ENCODE measurements at regions not wholly inside any gene's neighbourhood (a gene's known extent, or its start where the extent isn't known, plus 50 kb on each side); places are given as distances from the start of the nearest gene placed in this dataset.
A peak's percentile ranks its signal among the peaks of the same experiment; 100 is the strongest.

GRCh38 chr1:229155472-229155871, 115.4 kb upstream of the RAB4A start:
- intact Hi-C loops (cut with micrococcal nuclease; ENCODE audit: unreplicated experiment), result no loop called here
- Histone ChIP-seq H3K27ac (ENCODE audit: low read length) (no peak overlapping the region), H3K4me3 (ENCODE audit: low read depth in 2 of 2, low read length in 2 of 2) (no peak overlapping the region), H3K27me3 (ENCODE audit: control insufficient read depth, insufficient read depth, low read length) (peaks cover 2% of the 10 kb centered on the region; the same call in 1 of the 2 replicates), H3K9me3 (ENCODE audit: control insufficient read depth, insufficient read depth, low read depth, low read length) (no peaks in the 10 kb centered on the region), H3K36me3 (ENCODE audit: control insufficient read depth, insufficient read depth, low read length) (no peaks in the 10 kb centered on the region), H3K4me1 (ENCODE audit: control insufficient read depth, insufficient read depth, low read length) (no peaks in the 10 kb centered on the region)
- in situ Hi-C loops (cut with HindIII; ENCODE audit: low pct_unique_long_range_greater_than_20kb, low sequenced_read_pairs), result no loop called here
- DNase-seq (ENCODE audit: low read depth, low spot score) (no peak), ATAC-seq (no peak)
- ChIA-PET POLR2A (no interaction called here), CTCF (no interaction called here)
- no TSS peak for BruUV-seq (replicated peaks)
- TF ChIP-seq TCF7L2 (IDR thresholded peaks at IDR 0.05; ENCODE audit: low read depth, low read length), result no peak
- no peak for TF ChIP-seq SIN3A (IDR thresholded peaks at IDR 0.05; ENCODE audit: borderline replicate concordance, insufficient read depth, low read depth, low read length)
- TF ChIP-seq, protein P1, sequence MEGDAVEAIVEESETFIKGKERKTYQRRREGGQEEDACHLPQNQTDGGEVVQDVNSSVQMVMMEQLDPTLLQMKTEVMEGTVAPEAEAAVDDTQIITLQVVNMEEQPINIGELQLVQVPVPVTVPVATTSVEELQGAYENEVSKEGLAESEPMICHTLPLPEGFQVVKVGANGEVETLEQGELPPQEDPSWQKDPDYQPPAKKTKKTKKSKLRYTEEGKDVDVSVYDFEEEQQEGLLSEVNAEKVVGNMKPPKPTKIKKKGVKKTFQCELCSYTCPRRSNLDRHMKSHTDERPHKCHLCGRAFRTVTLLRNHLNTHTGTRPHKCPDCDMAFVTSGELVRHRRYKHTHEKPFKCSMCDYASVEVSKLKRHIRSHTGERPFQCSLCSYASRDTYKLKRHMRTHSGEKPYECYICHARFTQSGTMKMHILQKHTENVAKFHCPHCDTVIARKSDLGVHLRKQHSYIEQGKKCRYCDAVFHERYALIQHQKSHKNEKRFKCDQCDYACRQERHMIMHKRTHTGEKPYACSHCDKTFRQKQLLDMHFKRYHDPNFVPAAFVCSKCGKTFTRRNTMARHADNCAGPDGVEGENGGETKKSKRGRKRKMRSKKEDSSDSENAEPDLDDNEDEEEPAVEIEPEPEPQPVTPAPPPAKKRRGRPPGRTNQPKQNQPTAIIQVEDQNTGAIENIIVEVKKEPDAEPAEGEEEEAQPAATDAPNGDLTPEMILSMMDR (IDR thresholded peaks at IDR 0.05), result no peak

DNA sequence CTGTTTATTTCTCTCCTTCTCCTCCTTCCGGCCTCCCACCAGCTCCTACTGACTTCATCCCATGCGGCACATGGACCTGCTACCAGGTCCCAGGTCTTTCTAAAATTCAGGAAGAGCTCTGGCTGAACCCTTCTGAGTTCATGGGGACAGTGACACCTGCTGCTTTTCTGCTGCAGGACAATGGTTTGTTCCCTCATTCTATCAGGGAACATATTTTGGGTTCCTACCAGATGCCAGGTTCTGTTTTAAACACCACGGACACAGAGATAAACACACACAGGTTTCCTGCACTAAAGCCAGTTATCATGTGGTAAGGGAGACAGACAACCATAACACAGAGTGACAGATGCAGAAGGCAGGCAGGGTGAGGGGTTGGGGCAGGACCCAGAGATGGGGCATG, 114.0 kb upstream of the RAB4A start:
- Histone ChIP-seq H3K27ac (ENCODE audit: low read length) (no peak overlapping the region), H3K4me3 (ENCODE audit: low read depth in 2 of 2, low read length in 2 of 2) (no peak overlapping the region), H3K36me3 (ENCODE audit: control insufficient read depth, insufficient read depth, low read length) (no peaks in the 10 kb centered on the region), H3K27me3 (ENCODE audit: control insufficient read depth, insufficient read depth, low read length) (peaks cover 2% of the 10 kb centered on the region; the same call in 1 of the 2 replicates), H3K9me3 (ENCODE audit: control insufficient read depth, insufficient read depth, low read depth, low read length) (no peaks in the 10 kb centered on the region), H3K4me1 (ENCODE audit: control insufficient read depth, insufficient read depth, low read length) (no peaks in the 10 kb centered on the region)
- CTCF ChIA-PET, result interaction anchor here (1.3 kb wide), 1 partner anchor 98 kb away, joined by 3 read pairs; no protein-coding TSS in a partner anchor
- in situ Hi-C loops (cut with HindIII; ENCODE audit: low pct_unique_long_range_greater_than_20kb, low sequenced_read_pairs) (no loop called here), intact Hi-C loops (cut with micrococcal nuclease; ENCODE audit: unreplicated experiment) (no loop called here)
- TF ChIP-seq, protein P1 (IDR thresholded peaks at IDR 0.05), result peak; percentile 61
- no peak for TF ChIP-seq POLR2AphosphoS5 (IDR thresholded peaks at IDR 0.05; ENCODE audit: low read depth, low read length)
- BruUV-seq (replicated peaks), result no TSS peak
- DNase-seq (ENCODE audit: low read depth, low spot score), result peak; percentile 0
- POLR2A ChIA-PET, result no interaction called here
- peak; percentile 81; the same call in 1 of the 2 replicates for ATAC-seq

DNA sequence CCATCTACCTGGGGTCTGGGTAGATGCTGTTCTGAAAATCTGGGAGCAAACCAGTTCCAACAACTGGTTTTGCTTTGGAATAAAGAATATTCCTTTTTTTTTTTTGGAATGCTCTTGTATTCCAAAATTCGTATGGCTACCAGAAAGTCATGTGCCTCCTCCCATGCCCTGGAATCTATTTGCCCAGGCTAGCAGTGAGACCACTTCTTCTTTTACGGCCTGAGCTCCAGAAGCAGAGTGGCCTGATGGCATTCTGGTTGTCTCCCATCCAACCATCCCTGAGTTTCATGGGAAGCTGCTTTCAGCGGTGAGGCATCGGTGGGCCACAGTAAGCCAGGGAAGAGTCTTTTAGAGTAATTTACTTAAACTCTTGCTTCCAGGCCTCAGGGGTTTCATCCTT, 113.4 kb upstream of the RAB4A start:
- ChIA-PET POLR2A (no interaction called here), CTCF (interaction anchor here (1.3 kb wide), 1 partner anchor 98 kb away, joined by 3 read pairs; no protein-coding TSS in a partner anchor)
- intact Hi-C loops (cut with micrococcal nuclease; ENCODE audit: unreplicated experiment), result no loop called here
- TF ChIP-seq POLR2AphosphoS5 (IDR thresholded peaks at IDR 0.05; ENCODE audit: low read depth, low read length), result no peak
- no peak for TF ChIP-seq SIN3A (IDR thresholded peaks at IDR 0.05; ENCODE audit: borderline replicate concordance, insufficient read depth, low read depth, low read length)
- no peak for TF ChIP-seq TCF7L2 (IDR thresholded peaks at IDR 0.05; ENCODE audit: low read depth, low read length)
- TF ChIP-seq, protein P2, sequence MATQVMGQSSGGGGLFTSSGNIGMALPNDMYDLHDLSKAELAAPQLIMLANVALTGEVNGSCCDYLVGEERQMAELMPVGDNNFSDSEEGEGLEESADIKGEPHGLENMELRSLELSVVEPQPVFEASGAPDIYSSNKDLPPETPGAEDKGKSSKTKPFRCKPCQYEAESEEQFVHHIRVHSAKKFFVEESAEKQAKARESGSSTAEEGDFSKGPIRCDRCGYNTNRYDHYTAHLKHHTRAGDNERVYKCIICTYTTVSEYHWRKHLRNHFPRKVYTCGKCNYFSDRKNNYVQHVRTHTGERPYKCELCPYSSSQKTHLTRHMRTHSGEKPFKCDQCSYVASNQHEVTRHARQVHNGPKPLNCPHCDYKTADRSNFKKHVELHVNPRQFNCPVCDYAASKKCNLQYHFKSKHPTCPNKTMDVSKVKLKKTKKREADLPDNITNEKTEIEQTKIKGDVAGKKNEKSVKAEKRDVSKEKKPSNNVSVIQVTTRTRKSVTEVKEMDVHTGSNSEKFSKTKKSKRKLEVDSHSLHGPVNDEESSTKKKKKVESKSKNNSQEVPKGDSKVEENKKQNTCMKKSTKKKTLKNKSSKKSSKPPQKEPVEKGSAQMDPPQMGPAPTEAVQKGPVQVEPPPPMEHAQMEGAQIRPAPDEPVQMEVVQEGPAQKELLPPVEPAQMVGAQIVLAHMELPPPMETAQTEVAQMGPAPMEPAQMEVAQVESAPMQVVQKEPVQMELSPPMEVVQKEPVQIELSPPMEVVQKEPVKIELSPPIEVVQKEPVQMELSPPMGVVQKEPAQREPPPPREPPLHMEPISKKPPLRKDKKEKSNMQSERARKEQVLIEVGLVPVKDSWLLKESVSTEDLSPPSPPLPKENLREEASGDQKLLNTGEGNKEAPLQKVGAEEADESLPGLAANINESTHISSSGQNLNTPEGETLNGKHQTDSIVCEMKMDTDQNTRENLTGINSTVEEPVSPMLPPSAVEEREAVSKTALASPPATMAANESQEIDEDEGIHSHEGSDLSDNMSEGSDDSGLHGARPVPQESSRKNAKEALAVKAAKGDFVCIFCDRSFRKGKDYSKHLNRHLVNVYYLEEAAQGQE (IDR thresholded peaks at IDR 0.05; ENCODE audit: insufficient read depth in 1 of 2, low read depth in 2 of 2, low read length in 1 of 2), result no peak
- TF ChIP-seq, protein P1 (IDR thresholded peaks at IDR 0.05), result no peak
- DNase-seq (ENCODE audit: low read depth, low spot score) (no peak), ATAC-seq (no peak)
- Histone ChIP-seq H3K9me3 (ENCODE audit: control insufficient read depth, insufficient read depth, low read depth, low read length) (no peaks in the 10 kb centered on the region), H3K4me3 (ENCODE audit: low read depth in 2 of 2, low read length in 2 of 2) (no peak overlapping the region), H3K27me3 (ENCODE audit: control insufficient read depth, insufficient read depth, low read length) (peaks cover 2% of the 10 kb centered on the region; the same call in 1 of the 2 replicates), H3K4me1 (ENCODE audit: control insufficient read depth, insufficient read depth, low read length) (no peaks in the 10 kb centered on the region), H3K27ac (ENCODE audit: low read length) (no peak overlapping the region), H3K36me3 (ENCODE audit: control insufficient read depth, insufficient read depth, low read length) (no peaks in the 10 kb centered on the region)
- in situ Hi-C loops (cut with HindIII; ENCODE audit: low pct_unique_long_range_greater_than_20kb, low sequenced_read_pairs), result no loop called here
- BruUV-seq (replicated peaks), result no TSS peak

All from Panc1 (cell line).